ENCODE measurements at regions not wholly inside any gene's neighbourhood (a gene's known extent, or its start where the extent isn't known, plus 50 kb on each side); places are given as distances from the start of the nearest gene placed in this dataset.

DNA sequence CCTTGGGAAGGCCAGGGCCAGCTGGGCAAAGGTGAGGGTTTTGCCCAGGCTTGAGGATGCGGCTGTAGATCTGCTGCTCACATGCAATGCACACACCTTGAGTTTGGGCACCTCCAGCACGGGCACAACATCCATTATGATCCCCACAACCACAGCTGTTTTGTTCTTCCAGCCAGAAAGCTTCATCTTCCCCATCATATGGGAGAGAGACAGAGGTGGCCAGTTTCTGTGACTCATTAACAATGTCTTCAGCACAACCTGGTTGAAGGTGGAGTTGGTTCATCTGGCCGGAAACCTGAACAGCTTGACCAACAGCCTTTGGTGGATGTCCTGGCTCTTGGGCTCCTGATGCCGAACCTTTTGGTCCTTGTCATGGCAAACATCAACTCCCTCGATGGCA is 163.7 kb upstream of the CCND2 start:
- no peak overlapping the region for H3K4me3 ChIP-seq (ENCODE audit: low read depth, low read length)
- DNase-seq (ENCODE audit: low read depth), result no peak
- ChIA-PET POLR2A (no interaction called here), CTCF (interaction anchor here (0.8 to 1.0 kb wide), 2 partner anchors 167 to 224 kb away, joined by 3 to 7 read pairs; no protein-coding TSS in a partner anchor)
- TF ChIP-seq CTCF (IDR thresholded peaks at IDR 0.05; ENCODE audit: insufficient read depth, low read depth, low read length), result no peak
- no peaks in the 10 kb centered on the region; the same call in none of the 2 replicates for H3K27me3 ChIP-seq (ENCODE audit: control insufficient read depth, insufficient read depth, low read length)
- H3K36me3 ChIP-seq (ENCODE audit: control insufficient read depth, insufficient read depth, low read length), result no peaks in the 10 kb centered on the region

- CTCF ChIA-PET, result interaction anchor here (1.1 to 4.8 kb wide), 2 partner anchors 168 to 173 kb away, joined by 3 to 50 read pairs; no protein-coding TSS in a partner anchor
- no peak for DNase-seq (ENCODE audit: low read depth)
- TF ChIP-seq CTCF (IDR thresholded peaks at IDR 0.05; ENCODE audit: insufficient read depth, low read depth, low read length), result no peak
- Histone ChIP-seq H3K4me3 (ENCODE audit: low read depth, low read length) (no peak overlapping the region), H3K27me3 (ENCODE audit: control insufficient read depth, insufficient read depth, low read length) (no peaks in the 10 kb centered on the region; the same call in none of the 2 replicates), H3K36me3 (ENCODE audit: control insufficient read depth, insufficient read depth, low read length) (no peaks in the 10 kb centered on the region)
- POLR2A ChIA-PET, result no interaction called here
These were observed 164.7 kb upstream of the CCND2 start for GRCh38 chr12:4108803-4109345.

GRCh38 chr12:4107911-4108697 is 165.5 kb upstream of the CCND2 start:
- POLR2A ChIA-PET, result no interaction called here
- TF ChIP-seq CTCF (IDR thresholded peaks at IDR 0.05; ENCODE audit: insufficient read depth, low read depth, low read length), result no peak
- no peak for DNase-seq (ENCODE audit: low read depth)
- H3K4me3 ChIP-seq (ENCODE audit: low read depth, low read length), result no peak overlapping the region
- CTCF ChIA-PET, result interaction anchor here (1.1 to 4.8 kb wide), 7 partner anchors 12 to 176 kb away, joined by 3 to 50 read pairs (median 4); no protein-coding TSS in a partner anchor
- no peaks in the 10 kb centered on the region for H3K36me3 ChIP-seq (ENCODE audit: control insufficient read depth, insufficient read depth, low read length)
- no peaks in the 10 kb centered on the region; the same call in none of the 2 replicates for H3K27me3 ChIP-seq (ENCODE audit: control insufficient read depth, insufficient read depth, low read length)

DNA sequence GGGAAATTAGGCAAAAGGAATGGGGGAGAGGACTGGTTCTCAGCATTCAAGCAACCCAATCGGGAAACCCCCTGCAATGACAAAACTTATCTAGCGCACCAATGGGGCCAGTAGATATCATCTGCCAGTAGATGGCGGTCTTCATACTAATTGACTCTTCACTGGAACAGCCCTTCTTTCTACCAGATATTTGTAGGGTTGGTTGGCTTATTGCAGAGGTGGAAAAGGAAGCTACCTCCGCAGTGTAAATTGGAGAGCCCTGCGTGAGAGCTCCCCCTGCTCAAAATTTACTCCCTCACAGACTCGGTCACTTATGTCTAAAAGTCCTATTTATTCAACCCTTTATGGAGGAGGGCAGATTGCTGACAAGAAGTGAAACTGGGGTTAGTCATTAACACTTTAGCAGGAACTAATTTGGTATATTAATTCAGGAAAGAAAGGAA is 166.1 kb upstream of the CCND2 start:
- no peaks in the 10 kb centered on the region; the same call in none of the 2 replicates for H3K27me3 ChIP-seq (ENCODE audit: control insufficient read depth, insufficient read depth, low read length)
- CTCF ChIA-PET, result interaction anchor here (1.0 to 4.8 kb wide), 9 partner anchors 7 to 176 kb away, joined by 3 to 50 read pairs (median 4); no protein-coding TSS in a partner anchor
- peak; percentile 65 for TF ChIP-seq CTCF (IDR thresholded peaks at IDR 0.05; ENCODE audit: insufficient read depth, low read depth, low read length)
- H3K36me3 ChIP-seq (ENCODE audit: control insufficient read depth, insufficient read depth, low read length), result no peaks in the 10 kb centered on the region
- no peak for DNase-seq (ENCODE audit: low read depth)
- H3K4me3 ChIP-seq (ENCODE audit: low read depth, low read length), result no peak overlapping the region
- POLR2A ChIA-PET, result no interaction called here

- CTCF ChIA-PET, result interaction anchor here (1.0 to 4.8 kb wide), 6 partner anchors 8 to 171 kb away, joined by 3 to 50 read pairs (median 5); no protein-coding TSS in a partner anchor
- POLR2A ChIA-PET, result no interaction called here
- no peaks in the 10 kb centered on the region for H3K36me3 ChIP-seq (ENCODE audit: control insufficient read depth, insufficient read depth, low read length)
- DNase-seq (ENCODE audit: low read depth), result no peak
- H3K27me3 ChIP-seq (ENCODE audit: control insufficient read depth, insufficient read depth, low read length), result no peaks in the 10 kb centered on the region; the same call in none of the 2 replicates
- 0 out of 2 replicates have a peak, but pooled peaks have one; percentile 9 for TF ChIP-seq CTCF (IDR thresholded peaks at IDR 0.05; ENCODE audit: insufficient read depth, low read depth, low read length)
- no peak overlapping the region for H3K4me3 ChIP-seq (ENCODE audit: low read depth, low read length)
These were observed 166.9 kb upstream of the CCND2 start for GRCh38 chr12:4106621-4107020.
